Left lung (tissue), 4 donors: ENCODE measurements at regions not wholly inside any gene's neighbourhood (a gene's known extent, or its start where the extent isn't known, plus 50 kb on each side); places are given as distances from the start of the nearest gene placed in this dataset.

ENCODE experiments used
- ATAC-seq: fragments of 200-7000 bp; cut with Tn5 transposase; one replicate; pipeline ENCODE4 v1.9.1; 2020; ENCODE audit warnings: moderate library complexity
- DNase-seq, 4 donors: peaks; one replicate each; pipeline ENCODE4 v3.0.0-alpha.2; 2013 to 2020
- H3K27ac ChIP-seq, 2 donors: fragments of 200-600 bp; sonication (generic) in 1 of 2; one replicate each; pipeline versions ENCODE4 v1.5.0 to v1.8.0; 2020 to 2021
- H3K27me3 ChIP-seq, 2 donors: fragments of 200-600 bp; sonication (generic) in 1 of 2; one replicate each; pipeline versions ENCODE4 v1.5.0 to v1.8.0; 2020 to 2021
- H3K36me3 ChIP-seq, 2 donors: fragments of 200-600 bp; sonication (generic) in 1 of 2; one replicate each; pipeline versions ENCODE4 v1.5.0 to v1.8.0; 2020 to 2021
- H3K4me1 ChIP-seq, 2 donors: fragments of 200-600 bp; one replicate each; pipeline ENCODE4 v1.8.0; 2021
- H3K4me3 ChIP-seq, 2 donors: fragments of 200-600 bp; sonication (generic) in 1 of 2; one replicate each; pipeline versions ENCODE4 v1.5.0 to v1.8.0; 2020 to 2021; ENCODE audit warnings: mild to moderate bottlenecking in 1 of 2
- H3K9me3 ChIP-seq, 2 donors: fragments of 200-600 bp; sonication (generic) in 1 of 2; one replicate each; pipeline versions ENCODE4 v1.5.0 to v1.8.0; 2020 to 2021
- CTCF ChIP-seq, 2 donors: fragments of 200-600 bp; sonication (generic) in 1 of 2; IDR thresholded peaks; one replicate each; pipeline versions ENCODE4 v1.5.0 to v1.8.0; 2021; ENCODE audit warnings: antibody characterized with exemption in 2 of 2
- intact Hi-C, 2 donors: fragments of 100-400 bp; cut with DNase I; formaldehyde crosslinking; loops; one replicate each; pipeline versions ENCODE4 v1.11.2 to v1.14.2; 2022
- donor health status: DM: no; HTN: yes; CAD: no.
- donor health status: DM: no; HTN: no; CAD: no.

DNA sequence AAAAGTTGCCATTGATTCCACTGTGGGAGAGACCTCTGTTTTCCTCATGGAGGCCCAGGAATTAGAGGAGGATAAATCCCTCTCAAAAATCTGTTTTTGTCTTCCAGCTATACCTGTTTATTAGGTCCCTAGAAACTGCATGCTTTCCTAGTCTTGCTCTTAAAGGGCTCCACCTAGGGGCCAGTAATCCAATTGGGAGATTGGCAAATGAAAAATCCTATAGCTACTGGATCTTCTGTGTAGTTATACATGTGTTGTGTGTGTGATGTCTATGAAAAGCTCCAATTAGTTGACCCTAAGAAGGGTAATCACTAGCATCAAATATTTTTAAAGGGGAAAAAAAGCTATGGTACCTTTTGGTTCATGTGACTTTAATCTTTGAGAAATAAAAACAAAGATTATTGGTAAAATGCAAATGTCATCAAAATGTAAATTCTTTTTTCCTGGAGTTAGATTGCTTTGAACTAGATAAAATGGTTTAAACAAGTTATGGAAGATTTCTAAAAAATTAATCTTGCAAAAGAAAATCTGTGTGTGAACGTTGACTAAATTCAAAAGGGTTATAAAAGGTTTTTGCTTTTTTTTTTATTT, 63.4 kb upstream of the C1QTNF9B start:
- Histone ChIP-seq H3K36me3 (no peaks in the 10 kb centered on the region), H3K9me3 (no peaks in the 10 kb centered on the region), H3K27ac (no peak overlapping the region), H3K4me3 (no peak overlapping the region), H3K27me3 (no peaks in the 10 kb centered on the region), H3K4me1 (no peaks in the 10 kb centered on the region)
- intact Hi-C loops = no loop called here
- TF ChIP-seq CTCF (IDR thresholded peaks at IDR 0.05) = peak; percentile 49 to 51
- DNase-seq = peak in 1 of 4 donors; percentile 33
- ATAC-seq = peak; percentile 81

DNA sequence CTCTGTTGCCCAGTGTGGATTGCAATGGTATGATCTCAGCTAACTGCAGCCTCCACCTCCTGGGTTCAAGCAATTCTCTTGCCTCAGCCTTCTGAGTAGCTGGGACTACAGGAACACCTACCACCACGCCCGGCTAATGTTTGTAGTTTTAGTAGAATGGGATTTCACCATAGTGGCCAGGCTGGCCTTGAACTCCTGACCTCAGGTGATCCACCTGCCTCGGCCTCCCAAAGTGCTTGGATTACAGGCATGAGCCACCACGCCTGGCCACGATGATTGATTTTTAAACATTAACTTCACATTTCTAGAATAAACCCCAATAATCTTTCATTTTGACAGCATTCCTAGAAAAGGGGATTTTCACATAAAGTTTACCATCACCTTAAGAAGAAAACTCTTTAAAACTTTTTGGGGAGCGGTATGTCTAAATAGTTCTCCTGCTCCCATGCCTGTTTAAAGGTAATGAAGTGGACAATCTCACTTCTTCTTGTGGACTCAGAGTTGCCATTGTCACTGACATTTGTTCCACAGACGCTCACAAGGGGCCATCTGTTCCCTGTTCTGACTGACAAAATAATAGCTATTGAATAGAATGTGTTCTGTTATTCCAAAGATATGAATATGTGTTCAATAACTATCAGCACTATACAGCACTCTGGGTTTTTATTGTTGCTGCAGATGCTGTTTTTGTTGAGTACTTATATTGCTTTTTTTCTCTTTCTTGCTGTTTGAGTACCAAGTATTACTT, 66.1 kb upstream of the C1QTNF9B start:
- no peak for ATAC-seq

GRCh38 chr13:23963947-23964346, 66.6 kb upstream of the C1QTNF9B start:
- H3K36me3 ChIP-seq = no peaks in the 10 kb centered on the region
- no peak overlapping the region for H3K4me3 ChIP-seq
- ATAC-seq (no peak), DNase-seq (no peak)
- no peaks in the 10 kb centered on the region for H3K9me3 ChIP-seq
- TF ChIP-seq CTCF (IDR thresholded peaks at IDR 0.05) = no peak
- intact Hi-C loops = no loop called here
- H3K27ac ChIP-seq = no peak overlapping the region
- H3K4me1 ChIP-seq = peaks cover 0 to 12% of the 10 kb centered on the region in 2 donors
- H3K27me3 ChIP-seq = no peaks in the 10 kb centered on the region

More for the DNA sequence above, 66.1 kb upstream of the C1QTNF9B start:
- Histone ChIP-seq H3K4me3 (no peak overlapping the region), H3K27me3 (no peaks in the 10 kb centered on the region), H3K4me1 (peaks cover 0 to 12% of the 10 kb centered on the region in 2 donors), H3K36me3 (no peaks in the 10 kb centered on the region), H3K9me3 (no peaks in the 10 kb centered on the region), H3K27ac (no peak overlapping the region)
- DNase-seq = no peak
- TF ChIP-seq CTCF (IDR thresholded peaks at IDR 0.05) = no peak
- intact Hi-C loops = no loop called here

DNA sequence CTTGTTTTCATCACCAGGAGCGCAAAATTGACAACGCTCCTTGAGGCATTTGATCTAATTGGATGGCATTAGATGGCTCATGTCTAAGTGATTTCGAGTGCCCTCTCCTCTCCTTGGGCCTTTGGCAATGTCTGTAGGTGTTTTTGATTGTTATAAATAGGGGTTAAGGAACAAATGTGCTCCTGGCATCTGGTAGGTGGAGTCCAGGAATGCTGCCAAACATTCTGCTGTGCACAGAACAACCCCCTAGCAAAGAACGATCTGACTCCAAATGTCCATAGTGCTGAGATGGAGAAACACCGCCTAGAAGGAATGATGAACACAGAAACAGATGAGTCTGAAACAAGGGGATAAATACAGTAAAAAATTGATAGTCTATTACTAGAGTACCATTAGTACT, 68.0 kb upstream of the C1QTNF9B start:
- Histone ChIP-seq H3K4me1 (peaks cover 0 to 17% of the 10 kb centered on the region in 2 donors), H3K27me3 (no peaks in the 10 kb centered on the region), H3K4me3 (no peak overlapping the region), H3K27ac (no peak overlapping the region), H3K36me3 (no peaks in the 10 kb centered on the region), H3K9me3 (no peaks in the 10 kb centered on the region)
- DNase-seq (no peak), ATAC-seq (peak; percentile 26)
- TF ChIP-seq CTCF (IDR thresholded peaks at IDR 0.05) = no peak
- intact Hi-C loops = no loop called here

GRCh38 chr13:23966221-23966690, 69.0 kb upstream of the C1QTNF9B start:
- ATAC-seq = no peak
- no peak for TF ChIP-seq CTCF (IDR thresholded peaks at IDR 0.05)
- DNase-seq = no peak
- H3K4me1 ChIP-seq = peaks cover 0 to 17% of the 10 kb centered on the region in 2 donors
- H3K27ac ChIP-seq = peak overlapping the region; percentile 45 to 57
- no peaks in the 10 kb centered on the region for H3K36me3 ChIP-seq
- intact Hi-C loops = no loop called here
- H3K4me3 ChIP-seq = no peak overlapping the region
- H3K9me3 ChIP-seq = no peaks in the 10 kb centered on the region
- no peaks in the 10 kb centered on the region for H3K27me3 ChIP-seq
